IPS-18a (cell line): ENCODE measurements at regions not wholly inside any gene's neighbourhood (a gene's known extent, or its start where the extent isn't known, plus 50 kb on each side); places are given as distances from the start of the nearest gene placed in this dataset.

Source experiments
- H3K27ac ChIP-seq: one replicate; pipeline ENCODE4 v1.5.1; 2013; ENCODE audit warnings: low read length
- H3K27me3 ChIP-seq: one replicate; pipeline ENCODE4 v1.6.1; 2013; ENCODE audit warnings: mild to moderate bottlenecking, low read length; ENCODE audit not compliant: control insufficient read depth, insufficient read depth
- H3K36me3 ChIP-seq: one replicate; pipeline ENCODE4 v1.6.1; 2013; ENCODE audit warnings: low read depth, low read length; ENCODE audit not compliant: control insufficient read depth
- H3K4me1 ChIP-seq: one replicate; pipeline ENCODE4 v1.6.1; 2013; ENCODE audit warnings: low read depth, low read length; ENCODE audit not compliant: control insufficient read depth
- H3K4me3 ChIP-seq: one replicate; pipeline ENCODE4 v1.5.1; 2013; ENCODE audit warnings: low read length
- H3K9ac ChIP-seq: one replicate; pipeline ENCODE4 v1.6.1; 2013; ENCODE audit warnings: mild to moderate bottlenecking, low read length, moderate library complexity
- H3K9me3 ChIP-seq: one replicate; pipeline ENCODE4 v1.6.1; 2013; ENCODE audit warnings: low read depth, low read length; ENCODE audit not compliant: control insufficient read depth

DNA sequence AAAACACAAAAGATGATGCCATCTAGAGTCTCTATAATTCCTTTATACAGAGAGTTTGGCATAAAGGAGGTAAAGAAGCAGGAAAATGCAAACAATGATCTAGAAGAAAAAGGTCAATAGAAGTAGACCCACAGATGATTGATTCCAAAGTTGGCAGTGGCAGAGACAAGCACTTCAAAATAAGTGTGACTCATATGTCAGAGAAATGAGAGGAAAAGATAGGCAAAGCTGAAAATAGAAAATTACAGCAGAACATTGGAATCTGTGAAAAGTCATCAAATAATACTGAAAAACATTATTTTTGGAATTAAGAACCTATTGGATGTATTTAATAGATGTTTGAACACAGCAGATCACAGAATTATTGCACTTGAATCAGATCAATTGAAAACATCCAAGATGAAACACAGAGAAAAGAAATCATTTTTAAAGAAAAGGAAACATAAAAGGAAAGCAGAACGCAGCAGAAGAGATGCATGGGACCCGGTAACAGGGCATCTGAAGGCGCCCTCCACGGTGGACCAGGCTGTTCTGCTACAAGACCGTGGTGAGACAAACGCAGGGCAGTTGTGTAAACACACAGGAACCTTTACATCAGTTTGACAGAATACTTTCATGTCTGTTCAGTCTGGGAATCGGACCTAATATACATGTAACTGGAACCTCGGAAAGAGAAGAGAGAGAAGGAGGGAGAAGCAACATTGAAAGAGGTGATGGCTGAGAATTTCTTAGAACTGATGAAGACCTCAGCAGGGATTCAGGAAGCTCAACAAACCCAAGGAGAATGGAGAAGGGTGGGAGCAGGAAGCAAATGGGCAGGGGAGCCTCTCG, 74.6 kb upstream of the GPC1 start:
- Histone ChIP-seq H3K9me3 (no peaks in the 10 kb centered on the region), H3K27ac (no peak overlapping the region), H3K36me3 (no peaks in the 10 kb centered on the region), H3K27me3 (no peaks in the 10 kb centered on the region), H3K9ac (no peak overlapping the region), H3K4me3 (no peak overlapping the region), H3K4me1 (no peaks in the 10 kb centered on the region)

DNA sequence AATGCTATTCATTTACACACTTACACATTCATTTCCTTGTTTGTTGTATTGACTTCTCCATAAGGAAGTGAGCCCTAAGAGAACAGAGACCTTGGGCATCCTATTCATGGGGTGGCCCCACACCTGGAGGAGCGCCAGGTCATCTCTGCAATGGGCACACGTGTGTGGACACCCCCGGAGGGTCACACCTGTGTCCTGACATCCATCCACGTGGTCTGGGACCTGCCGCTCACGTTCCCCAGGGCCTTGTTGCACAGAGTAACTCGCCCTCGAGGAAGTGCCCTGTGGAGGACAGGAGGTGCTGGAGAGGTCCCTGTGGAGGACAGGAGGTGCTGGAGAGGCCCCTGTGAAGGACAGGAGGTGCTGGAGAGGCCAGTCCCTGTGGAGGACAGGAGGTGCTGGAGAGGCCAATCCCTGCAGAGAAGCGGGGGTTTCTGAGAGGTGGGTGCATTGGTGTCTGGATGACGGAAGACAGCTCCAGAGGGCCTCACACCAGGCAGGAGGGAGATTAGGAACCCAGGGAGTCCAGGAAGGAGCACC, 73.2 kb upstream of the GPC1 start:
- Histone ChIP-seq H3K9ac (no peak overlapping the region), H3K27ac (no peak overlapping the region), H3K9me3 (no peaks in the 10 kb centered on the region), H3K4me1 (no peaks in the 10 kb centered on the region), H3K36me3 (no peaks in the 10 kb centered on the region), H3K27me3 (no peaks in the 10 kb centered on the region), H3K4me3 (no peak overlapping the region)

DNA sequence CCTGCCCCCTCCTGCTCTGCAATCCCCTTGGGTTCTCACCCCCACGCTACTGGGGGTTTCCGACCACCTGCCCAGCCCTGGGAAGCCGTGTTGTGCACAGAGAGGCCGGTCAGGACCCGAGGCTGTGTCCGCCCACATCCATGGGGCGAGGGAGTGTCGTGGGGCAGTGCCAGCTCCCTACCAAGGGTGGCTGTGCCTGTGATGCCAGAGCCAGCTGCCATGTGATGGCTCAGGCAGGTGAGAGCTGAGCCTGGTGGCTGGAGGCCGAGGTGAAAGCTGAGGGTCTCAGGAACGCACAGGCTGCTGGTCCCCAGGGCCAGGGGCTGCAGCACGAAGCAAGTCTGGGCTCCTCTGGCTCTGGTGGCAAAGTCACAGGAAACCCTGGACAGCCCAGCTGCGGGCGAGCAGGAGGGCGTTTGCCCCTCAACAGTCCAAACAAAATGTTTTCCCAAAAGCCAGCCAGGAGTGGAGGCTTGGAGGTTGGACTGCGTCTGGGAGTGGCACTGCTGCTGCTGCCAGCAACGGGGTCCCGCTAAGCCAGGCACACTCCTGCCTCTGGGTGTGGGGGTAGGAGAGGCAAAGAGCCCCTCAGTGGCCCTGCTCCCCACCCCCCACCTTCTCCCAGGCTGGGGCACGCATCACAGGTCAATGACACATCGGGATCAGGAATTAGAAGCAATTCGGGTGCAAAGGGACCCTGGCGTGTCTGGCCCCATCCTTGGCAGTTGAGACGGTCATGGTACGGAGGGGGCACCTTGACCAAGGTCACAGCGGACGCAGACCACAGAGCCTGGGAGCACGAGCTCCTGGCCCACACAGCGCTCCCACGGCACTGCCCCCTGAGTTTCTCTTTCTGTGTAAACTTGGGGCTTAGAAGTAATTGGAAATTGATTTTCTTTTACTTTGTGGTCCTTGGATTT, 72.4 kb upstream of the GPC1 start:
- Histone ChIP-seq H3K27me3 (no peaks in the 10 kb centered on the region), H3K4me1 (no peaks in the 10 kb centered on the region), H3K9me3 (no peaks in the 10 kb centered on the region), H3K27ac (no peak overlapping the region), H3K9ac (no peak overlapping the region), H3K36me3 (no peaks in the 10 kb centered on the region), H3K4me3 (no peak overlapping the region)

DNA sequence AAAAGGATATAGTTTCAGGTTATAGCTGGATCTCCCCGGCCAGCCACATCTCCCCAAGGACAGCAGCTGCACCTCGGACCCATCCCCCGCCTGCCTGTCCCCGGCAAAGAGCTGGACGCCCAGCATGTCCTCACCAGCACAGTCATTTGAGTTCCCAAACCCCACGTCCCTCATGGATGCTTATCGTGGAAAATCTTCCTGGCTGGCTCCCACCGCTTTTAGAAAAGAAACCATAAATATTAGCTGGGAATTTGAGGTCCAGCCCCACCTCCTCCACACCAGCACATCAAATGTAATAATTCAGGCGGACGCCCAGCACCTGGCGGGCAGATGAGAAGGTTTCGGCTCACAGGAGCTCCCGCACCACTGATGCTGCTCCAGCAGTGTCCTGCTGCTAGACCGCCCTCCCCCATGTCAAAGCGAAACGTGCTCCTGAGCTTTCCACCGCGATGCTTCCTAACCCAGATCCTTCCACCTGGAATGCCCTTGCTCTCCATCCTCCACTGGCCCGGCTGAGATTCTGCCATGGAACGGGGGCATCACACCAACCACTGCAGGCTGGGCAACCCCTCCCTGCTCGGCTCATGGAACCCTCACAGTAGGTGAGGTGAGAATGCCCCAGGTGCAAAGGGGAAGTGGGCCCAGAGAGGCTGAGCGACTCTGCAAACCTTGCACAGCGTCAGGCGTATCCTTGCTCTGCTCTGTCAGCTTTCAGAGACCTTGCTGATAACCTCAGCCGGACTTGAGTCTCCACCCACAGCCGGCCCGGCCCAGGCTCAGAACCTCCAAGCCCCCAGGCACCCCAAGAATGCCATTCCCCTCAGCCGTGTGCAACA, 71.5 kb upstream of the GPC1 start:
- Histone ChIP-seq H3K4me3 (no peak overlapping the region), H3K9me3 (no peaks in the 10 kb centered on the region), H3K36me3 (no peaks in the 10 kb centered on the region), H3K27ac (no peak overlapping the region), H3K9ac (no peak overlapping the region), H3K27me3 (no peaks in the 10 kb centered on the region), H3K4me1 (no peaks in the 10 kb centered on the region)

DNA sequence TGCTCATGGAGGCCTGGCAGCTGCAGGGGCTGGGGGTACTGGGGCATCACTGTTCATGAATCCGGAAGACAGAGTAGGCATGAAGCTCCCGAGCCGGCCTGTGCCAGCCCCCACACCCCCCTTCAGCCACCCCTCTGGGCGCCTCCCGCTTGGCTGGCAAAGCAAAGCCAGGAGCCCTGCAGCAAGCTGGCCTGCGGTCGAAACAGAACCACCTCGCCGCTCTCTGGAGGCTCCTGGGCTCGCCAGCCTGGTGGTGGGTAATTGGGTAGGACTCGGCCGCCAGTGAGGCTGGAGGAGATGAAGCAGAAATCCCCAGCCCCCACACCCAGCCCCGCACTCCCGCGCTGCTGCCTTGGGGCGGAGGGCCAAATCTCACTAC, 70.9 kb upstream of the GPC1 start:
- Histone ChIP-seq H3K4me1 (no peaks in the 10 kb centered on the region), H3K9ac (no peak overlapping the region), H3K27me3 (no peaks in the 10 kb centered on the region), H3K9me3 (no peaks in the 10 kb centered on the region), H3K4me3 (no peak overlapping the region), H3K27ac (no peak overlapping the region), H3K36me3 (no peaks in the 10 kb centered on the region)

DNA sequence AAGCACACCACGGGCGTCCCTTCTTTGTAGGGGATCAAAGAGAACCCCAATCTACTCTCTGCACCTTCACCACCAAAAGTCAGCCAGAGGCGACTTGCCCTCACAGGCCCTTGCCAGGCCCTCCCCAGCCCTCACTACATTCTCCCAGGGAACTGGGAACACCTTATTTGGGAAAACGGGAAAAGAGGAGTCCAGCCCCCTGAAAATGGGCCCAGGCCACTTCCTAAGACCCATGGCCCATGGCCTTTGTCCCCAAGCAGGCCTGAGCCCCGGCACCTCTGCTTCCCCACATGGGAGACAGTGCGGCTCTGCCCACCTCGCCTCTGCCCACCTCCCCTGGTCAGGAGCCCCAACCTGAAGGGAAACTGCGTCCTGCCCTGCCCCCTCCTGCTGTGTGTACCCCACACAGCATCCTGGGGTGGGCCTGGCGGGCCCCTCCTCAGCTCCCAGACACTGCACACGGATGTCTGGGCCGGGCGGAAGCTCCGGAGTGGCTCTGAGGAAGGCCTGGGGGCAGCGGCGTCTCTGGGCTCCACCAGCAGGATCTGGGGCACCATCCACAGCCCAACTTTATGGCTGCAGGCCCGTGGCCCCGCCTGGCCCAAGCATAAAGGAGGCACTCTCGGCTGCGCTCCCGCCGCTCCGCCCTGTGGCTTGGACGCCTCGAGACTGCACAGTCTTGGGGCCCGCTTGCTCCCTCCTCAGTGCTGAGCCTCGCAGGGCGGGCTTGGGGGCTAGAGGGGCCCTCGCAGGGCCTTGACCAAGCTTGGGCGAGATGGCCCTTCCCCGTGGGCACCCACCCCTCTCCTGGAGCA, 70.3 kb upstream of the GPC1 start:
- no peak overlapping the region for H3K9ac ChIP-seq
- no peaks in the 10 kb centered on the region for H3K4me1 ChIP-seq
- no peak overlapping the region for H3K4me3 ChIP-seq
- no peak overlapping the region for H3K27ac ChIP-seq
- H3K36me3 ChIP-seq: no peaks in the 10 kb centered on the region
- H3K27me3 ChIP-seq: no peaks in the 10 kb centered on the region
- H3K9me3 ChIP-seq: no peaks in the 10 kb centered on the region

DNA sequence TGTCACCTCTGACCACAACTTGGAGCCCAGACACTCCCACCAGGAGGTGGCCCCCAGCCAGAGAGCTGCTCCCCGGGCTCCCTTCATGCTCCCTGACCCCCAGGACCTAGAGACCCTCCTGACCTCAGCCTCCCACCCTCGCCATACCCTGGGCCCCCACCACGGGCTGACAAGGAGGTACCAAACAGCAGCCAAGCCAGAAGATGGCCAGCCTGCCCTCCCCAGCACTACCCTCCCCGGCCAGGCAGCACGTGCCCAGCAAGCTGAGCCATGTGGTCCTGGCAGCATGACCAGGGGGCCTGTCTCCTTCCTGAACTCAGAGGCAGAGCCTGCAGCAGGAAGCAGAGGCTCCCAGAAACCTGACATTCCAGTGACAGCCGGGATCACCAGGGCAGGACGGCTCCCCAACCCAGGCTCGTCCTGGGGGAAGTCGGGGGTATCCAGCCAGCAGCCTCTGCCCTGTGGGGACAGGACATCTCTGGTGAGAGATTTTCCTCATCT, 69.4 kb upstream of the GPC1 start:
- Histone ChIP-seq H3K9me3 (no peaks in the 10 kb centered on the region), H3K4me3 (no peak overlapping the region), H3K36me3 (no peaks in the 10 kb centered on the region), H3K27ac (no peak overlapping the region), H3K9ac (no peak overlapping the region), H3K4me1 (no peaks in the 10 kb centered on the region), H3K27me3 (no peaks in the 10 kb centered on the region)

DNA sequence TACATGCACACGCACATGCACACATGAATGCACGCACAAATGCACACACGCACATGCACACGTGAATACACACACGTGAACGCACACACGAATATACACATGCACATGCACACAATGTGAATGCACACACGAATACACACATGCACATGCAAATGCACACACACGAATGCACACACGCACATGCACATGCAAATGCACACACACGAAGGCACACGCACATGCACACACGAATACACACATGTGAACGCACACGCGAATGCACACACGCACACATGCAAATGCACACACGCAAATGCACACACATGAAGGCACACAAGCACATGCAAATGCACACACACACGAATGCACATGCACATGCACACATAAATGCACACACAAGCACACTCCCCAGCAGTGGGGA, 68.6 kb upstream of the GPC1 start:
- no peaks in the 10 kb centered on the region for H3K9me3 ChIP-seq
- no peaks in the 10 kb centered on the region for H3K4me1 ChIP-seq
- no peak overlapping the region for H3K27ac ChIP-seq
- no peaks in the 10 kb centered on the region for H3K36me3 ChIP-seq
- H3K4me3 ChIP-seq: no peak overlapping the region
- H3K9ac ChIP-seq: no peak overlapping the region
- H3K27me3 ChIP-seq: no peaks in the 10 kb centered on the region

DNA sequence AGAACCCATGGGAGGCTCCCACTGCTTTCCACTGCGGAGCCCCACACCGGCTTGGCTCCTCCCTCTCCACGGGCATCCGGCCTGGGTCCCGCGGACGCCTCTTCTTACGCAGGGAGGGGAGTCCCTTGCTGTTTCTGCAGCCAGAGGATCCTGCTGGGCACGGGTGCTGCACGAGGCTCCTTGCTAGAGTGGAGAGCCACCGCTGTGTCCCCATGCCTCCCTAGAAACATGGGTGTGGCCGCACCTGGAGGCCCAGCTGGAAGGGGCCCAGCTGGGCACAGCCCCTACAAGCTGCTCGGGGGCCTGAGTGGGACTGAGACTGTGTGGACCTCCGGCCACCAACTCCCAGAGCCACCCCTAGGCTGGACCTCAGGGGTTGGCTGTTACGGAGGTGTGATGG, 67.7 kb upstream of the GPC1 start:
- Histone ChIP-seq H3K9me3 (no peaks in the 10 kb centered on the region), H3K27ac (no peak overlapping the region), H3K9ac (no peak overlapping the region), H3K36me3 (no peaks in the 10 kb centered on the region), H3K27me3 (no peaks in the 10 kb centered on the region), H3K4me3 (no peak overlapping the region), H3K4me1 (no peaks in the 10 kb centered on the region)

DNA sequence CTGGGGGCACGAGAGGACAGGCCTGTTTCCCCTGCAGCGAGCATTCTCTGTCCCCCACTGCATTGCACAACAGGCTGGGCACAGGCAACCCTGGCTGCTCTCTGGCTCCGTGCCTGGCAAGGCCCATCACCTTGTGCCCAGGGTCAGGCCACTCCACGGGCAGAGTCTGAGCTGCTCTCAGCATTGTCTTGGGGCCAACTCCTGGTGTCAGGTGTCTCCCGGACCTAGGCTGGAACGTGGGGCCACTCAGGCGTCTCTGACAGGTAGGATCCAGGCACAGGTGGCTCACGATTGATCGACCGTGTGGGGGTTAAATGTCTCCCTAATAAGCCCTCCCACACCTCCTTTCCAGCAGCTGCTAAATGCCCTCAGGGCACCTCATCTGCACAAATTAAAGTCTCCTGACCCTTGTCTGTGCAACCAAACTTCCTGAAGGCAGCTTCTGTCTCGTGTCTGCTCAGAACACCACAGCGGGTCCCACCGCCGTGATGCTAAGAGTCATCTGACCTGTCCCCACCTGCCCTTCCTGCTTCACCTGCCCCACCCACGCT, 66.6 kb upstream of the GPC1 start:
- no peak overlapping the region for H3K9ac ChIP-seq
- no peaks in the 10 kb centered on the region for H3K36me3 ChIP-seq
- no peak overlapping the region for H3K27ac ChIP-seq
- no peaks in the 10 kb centered on the region for H3K27me3 ChIP-seq
- H3K4me3 ChIP-seq: no peak overlapping the region
- H3K9me3 ChIP-seq: no peaks in the 10 kb centered on the region
- no peaks in the 10 kb centered on the region for H3K4me1 ChIP-seq
